ENCODE measurements at regions not wholly inside any gene's neighbourhood (a gene's known extent, or its start where the extent isn't known, plus 50 kb on each side); places are given as distances from the start of the nearest gene placed in this dataset.

- DNase-seq: no peak
Measured at GRCh38 chr12:60042835-60043234, 447.0 kb downstream of the SLC16A7 start.

- DNase-seq: no peak
Measured at GRCh38 chr12:60043236-60043635, 447.4 kb downstream of the SLC16A7 start.

GRCh38 chr12:60052483-60052882 is 456.7 kb downstream of the SLC16A7 start:
- no peak for DNase-seq

- no peak for DNase-seq
Measured at GRCh38 chr12:60059180-60059579, 463.4 kb downstream of the SLC16A7 start.

DNA sequence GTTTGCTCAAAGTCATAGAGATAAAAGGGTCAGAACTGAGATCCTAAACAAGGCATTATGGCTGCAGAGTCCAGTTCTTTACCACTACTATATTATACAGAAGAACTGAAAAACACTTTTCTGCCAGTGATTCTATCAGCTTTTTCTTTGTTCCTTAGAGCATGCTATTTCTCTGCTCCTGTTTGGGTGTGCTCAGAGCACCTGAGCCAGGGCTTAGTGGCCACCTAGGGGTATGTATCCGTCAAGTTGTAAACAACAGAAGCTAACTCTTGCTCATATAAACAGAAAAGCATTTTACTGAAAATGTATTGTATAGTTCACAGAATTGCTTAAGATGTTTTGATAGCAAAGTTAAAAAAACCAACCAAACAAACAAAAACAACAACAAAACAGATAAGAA is 470.8 kb downstream of the SLC16A7 start:
- no peak for DNase-seq

DNA sequence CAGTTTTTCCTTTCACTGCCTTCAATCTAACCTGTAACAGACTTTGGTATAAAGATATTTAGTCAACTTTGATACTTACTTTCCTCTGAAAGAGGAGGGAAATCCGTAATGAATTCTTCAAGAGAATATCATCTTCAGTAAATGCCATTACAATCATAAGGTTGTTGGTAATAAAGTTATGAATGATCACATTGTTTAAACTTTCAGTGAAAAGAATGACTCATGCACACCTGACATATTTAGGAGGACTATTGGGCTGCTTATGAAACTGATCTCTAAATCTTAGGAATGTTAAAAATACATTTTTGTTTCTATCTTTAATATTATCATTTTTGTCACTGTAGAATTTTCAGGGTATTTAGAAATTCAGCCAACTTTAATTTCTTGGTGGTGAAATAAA is 474.7 kb downstream of the SLC16A7 start:
- DNase-seq: no peak

DNA sequence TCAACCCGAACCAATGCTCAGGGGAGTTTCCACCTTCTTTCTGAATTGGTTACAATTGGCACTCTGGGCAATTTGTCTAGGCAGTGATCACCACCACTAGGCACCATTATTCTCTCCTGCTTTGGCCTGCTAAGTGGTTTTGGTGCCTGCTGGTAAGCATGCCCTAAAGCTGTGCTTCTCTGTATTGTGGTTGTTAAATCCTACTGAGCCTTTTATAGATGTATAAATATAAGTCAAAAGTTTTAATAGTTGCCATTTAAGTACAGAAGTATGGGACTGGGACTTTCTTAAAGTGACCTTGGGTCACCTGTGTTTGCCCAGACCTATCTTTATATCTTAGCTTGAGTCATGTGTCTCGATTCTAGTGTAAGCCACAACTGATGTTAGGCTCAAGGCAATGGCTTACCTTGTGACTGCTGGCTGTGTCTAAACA is 475.9 kb downstream of the SLC16A7 start:
- DNase-seq: no peak

GRCh38 chr12:60072911-60073310 is 477.1 kb downstream of the SLC16A7 start:
- DNase-seq: no peak

- DNase-seq: peak; percentile 3
Measured at GRCh38 chr12:60075091-60075490, 479.3 kb downstream of the SLC16A7 start.

GRCh38 chr12:60078026-60078425 is 482.2 kb downstream of the SLC16A7 start:
- no peak for DNase-seq

DNA sequence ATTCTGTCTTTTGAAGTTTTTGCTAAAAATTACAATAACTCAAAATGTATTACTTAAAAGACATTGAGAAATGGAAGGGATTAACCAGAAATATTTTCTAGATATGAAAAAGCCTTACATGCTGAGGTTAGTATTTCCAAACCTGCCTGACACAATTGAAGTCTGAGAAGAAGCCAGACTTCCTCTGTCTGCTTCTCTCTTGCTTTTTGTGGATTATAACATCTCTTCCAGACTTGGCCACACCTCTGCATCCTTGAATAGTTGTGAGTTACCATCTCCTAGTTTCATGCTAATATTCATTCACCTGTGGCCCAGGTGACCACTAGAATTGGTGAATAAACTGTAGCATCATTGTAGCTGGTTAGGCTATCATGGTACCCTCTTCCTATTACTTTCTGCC is 497.6 kb downstream of the SLC16A7 start:
- DNase-seq: no peak

- no peak for DNase-seq
Measured at GRCh38 chr12:60094436-60094835, 498.6 kb downstream of the SLC16A7 start.

GRCh38 chr12:60096727-60097126 is 500.9 kb downstream of the SLC16A7 start:
- DNase-seq: no peak

DNA sequence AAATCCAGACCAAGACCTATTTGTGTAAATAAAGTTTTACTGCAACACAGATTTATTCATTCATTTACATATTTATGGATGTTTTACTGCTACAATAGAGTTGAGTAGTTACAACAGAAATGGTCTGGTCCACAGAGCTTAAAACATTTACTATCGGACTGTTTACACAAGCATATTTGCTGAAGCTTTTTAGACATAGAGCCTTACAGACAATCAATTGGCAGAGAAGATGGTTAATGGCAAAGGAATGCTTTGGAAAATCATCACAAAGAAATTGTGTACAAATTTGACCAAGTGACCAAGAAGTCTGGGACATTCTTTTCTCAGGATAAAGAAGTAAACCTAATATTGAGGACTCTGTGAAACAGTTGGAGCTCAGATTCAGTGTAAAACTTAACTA is 504.3 kb downstream of the SLC16A7 start:
- DNase-seq: no peak

- no peak for DNase-seq
Measured at GRCh38 chr12:60100852-60101251, 505.0 kb downstream of the SLC16A7 start.

DNA sequence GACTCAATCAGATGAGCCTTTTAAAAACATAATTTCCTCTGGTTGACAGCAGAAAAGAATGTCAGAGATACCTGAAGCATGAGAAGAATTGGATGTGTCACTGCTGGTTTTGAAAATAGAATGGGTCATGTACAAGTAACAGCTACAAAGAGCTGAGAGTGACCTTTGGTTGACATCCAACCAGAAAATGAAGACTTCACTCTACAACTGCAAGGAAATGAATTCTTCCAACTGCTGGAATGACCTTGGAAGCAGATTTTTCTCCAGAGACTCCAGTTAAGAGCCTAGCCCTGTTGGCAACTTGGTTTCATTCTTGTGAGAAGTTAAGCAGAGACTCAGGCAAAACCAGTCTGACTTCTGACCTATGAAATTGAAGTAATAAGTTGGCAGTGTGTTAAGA is 505.9 kb downstream of the SLC16A7 start:
- DNase-seq: peak; percentile 2

GRCh38 chr12:60106214-60106613 is 510.4 kb downstream of the SLC16A7 start:
- no peak for DNase-seq

- DNase-seq: no peak
Measured at GRCh38 chr12:60107992-60108391, 512.2 kb downstream of the SLC16A7 start.

- no peak for DNase-seq
Measured at GRCh38 chr12:60112063-60112462, 516.2 kb downstream of the SLC16A7 start.

DNA sequence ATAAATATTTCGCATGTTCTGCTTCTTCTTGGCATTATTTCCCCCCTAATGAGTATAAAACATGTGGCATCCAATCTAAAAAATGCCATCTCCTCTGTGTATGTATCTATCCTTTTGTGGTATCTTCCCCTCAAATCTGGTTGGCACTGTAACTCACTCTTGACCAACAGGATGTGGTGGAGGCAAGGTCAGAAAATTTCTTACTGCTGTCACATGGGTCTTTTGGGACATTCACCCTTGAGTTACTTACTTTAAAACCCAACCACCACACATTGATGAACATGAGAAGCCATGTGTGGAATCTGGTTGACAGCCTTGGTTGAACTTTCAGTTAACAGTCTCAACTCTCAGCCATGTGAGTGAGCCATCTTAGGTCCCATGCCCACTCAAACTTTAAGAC is 516.9 kb downstream of the SLC16A7 start:
- DNase-seq: no peak

GRCh38 chr12:60114169-60114568 is 518.3 kb downstream of the SLC16A7 start:
- no peak for DNase-seq

DNA sequence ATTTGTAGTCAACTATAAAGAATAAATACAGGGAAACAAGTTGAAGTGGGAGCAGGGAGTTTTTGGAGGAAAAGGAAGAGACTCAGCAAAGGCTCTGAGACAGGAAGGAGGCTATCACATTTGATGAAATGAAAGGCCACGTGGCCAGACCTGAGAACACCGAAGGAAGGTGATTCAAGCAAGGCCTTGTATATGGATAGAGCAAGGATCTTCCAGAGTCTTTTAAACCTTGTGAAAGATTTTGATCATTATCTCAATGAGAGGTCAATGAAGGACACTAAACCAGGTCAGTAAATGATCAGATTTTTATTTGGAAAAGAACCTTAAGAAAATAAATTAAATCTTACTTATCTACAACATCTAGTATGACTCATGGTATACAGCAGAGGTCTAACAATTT is 523.5 kb downstream of the SLC16A7 start:
- DNase-seq: no peak

DNA sequence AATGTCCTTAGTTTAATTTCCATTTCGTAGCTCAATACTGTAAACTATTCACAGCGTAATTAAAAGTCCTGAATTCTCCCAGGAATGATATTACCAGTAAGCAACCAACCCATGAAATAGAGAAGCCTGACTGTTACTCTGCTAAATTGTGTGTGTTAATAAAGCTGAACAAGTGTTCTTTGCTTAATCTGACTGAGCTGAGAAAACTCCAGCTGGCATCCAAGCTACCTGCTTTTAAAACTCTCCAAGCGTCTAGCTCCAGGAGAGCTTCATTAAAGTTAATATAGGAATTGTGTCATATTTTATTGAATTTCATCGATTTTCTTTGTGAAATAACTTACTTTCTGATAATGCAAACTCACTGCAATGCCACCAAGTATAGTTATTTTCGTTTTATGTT is 524.4 kb downstream of the SLC16A7 start:
- DNase-seq: no peak

DNA sequence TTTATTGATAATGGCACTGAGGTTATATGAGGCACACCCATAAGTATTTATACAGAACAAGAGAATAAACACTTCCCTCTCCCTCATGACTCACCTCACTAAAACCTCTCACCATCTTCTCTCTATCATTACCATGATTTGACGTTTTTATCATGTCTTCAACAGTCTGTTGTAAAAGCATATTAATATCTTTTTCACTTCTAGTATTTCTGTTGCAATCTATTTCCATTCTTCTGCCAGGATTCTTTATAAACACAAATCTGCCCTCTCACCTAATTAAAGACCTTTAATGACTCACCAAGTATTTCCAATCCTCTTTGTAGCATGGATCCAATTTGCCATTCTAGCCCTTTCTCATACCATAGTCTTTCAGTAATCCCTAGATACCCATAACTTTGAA is 527.7 kb downstream of the SLC16A7 start:
- DNase-seq: no peak

DNA sequence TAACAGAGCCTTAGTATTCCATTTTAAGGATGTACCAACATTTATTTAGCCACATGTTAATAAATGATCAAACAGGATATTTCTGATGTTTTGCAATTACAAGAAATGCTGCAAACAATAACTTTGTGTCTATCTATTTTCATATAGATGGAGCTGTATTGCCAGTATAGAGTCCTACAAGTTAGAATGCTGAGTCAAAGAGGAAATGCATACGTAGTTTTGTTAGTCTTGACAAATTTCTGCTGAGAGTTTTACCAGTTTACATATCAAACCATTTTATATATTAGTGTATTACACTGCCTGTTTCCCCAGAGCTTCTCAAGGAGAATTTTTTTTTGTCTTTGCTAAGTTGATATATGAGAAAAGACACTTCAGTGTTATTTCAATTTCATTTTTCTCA is 541.7 kb downstream of the SLC16A7 start:
- DNase-seq: no peak

Data from muscle of arm (tissue), 1 donor.